ENCODE measurements at regions not wholly inside any gene's neighbourhood (a gene's known extent, or its start where the extent isn't known, plus 50 kb on each side); places are given as distances from the start of the nearest gene placed in this dataset.

DNA sequence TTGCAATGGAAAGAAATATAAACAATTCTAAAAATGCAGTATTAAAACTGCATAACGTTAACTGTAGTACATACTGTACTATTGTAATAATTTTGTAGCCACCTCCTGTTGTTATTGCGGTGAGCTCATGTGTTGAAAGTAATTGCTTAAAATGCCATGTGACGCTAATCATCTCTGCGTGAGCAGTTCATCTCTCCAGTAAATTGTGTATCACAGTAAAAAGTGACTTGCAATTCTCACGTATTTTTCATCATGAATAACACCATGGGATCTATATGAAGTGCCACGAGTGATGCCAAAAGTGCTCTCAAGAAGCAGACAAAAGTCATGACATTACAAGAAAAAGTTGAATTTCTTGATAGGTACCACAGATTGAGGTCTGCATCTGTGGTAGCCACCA is 82.4 kb upstream of the CYYR1 start:
- TF ChIP-seq, protein P1, sequence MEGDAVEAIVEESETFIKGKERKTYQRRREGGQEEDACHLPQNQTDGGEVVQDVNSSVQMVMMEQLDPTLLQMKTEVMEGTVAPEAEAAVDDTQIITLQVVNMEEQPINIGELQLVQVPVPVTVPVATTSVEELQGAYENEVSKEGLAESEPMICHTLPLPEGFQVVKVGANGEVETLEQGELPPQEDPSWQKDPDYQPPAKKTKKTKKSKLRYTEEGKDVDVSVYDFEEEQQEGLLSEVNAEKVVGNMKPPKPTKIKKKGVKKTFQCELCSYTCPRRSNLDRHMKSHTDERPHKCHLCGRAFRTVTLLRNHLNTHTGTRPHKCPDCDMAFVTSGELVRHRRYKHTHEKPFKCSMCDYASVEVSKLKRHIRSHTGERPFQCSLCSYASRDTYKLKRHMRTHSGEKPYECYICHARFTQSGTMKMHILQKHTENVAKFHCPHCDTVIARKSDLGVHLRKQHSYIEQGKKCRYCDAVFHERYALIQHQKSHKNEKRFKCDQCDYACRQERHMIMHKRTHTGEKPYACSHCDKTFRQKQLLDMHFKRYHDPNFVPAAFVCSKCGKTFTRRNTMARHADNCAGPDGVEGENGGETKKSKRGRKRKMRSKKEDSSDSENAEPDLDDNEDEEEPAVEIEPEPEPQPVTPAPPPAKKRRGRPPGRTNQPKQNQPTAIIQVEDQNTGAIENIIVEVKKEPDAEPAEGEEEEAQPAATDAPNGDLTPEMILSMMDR (IDR thresholded peaks at IDR 0.05; ENCODE audit: low read depth, low read length, missing input control): no peak
- TF ChIP-seq YY1 (IDR thresholded peaks at IDR 0.05) (no peak), HNF4G (IDR thresholded peaks at IDR 0.05) (no peak), JUND (IDR thresholded peaks at IDR 0.05) (no peak), TAF1 (conservative IDR thresholded peaks at IDR 0.05) (no peak)
- TF ChIP-seq, protein P2, sequence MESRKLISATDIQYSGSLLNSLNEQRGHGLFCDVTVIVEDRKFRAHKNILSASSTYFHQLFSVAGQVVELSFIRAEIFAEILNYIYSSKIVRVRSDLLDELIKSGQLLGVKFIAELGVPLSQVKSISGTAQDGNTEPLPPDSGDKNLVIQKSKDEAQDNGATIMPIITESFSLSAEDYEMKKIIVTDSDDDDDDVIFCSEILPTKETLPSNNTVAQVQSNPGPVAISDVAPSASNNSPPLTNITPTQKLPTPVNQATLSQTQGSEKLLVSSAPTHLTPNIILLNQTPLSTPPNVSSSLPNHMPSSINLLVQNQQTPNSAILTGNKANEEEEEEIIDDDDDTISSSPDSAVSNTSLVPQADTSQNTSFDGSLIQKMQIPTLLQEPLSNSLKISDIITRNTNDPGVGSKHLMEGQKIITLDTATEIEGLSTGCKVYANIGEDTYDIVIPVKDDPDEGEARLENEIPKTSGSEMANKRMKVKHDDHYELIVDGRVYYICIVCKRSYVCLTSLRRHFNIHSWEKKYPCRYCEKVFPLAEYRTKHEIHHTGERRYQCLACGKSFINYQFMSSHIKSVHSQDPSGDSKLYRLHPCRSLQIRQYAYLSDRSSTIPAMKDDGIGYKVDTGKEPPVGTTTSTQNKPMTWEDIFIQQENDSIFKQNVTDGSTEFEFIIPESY (IDR thresholded peaks at IDR 0.05): no peak

Data from liver (tissue), 3 donors.